Neural cell (in vitro differentiated cells): ENCODE measurements at regions not wholly inside any gene's neighbourhood (a gene's known extent, or its start where the extent isn't known, plus 50 kb on each side); places are given as distances from the start of the nearest gene placed in this dataset.

Source experiments
- H2AFZ ChIP-seq: fragments of 200-600, 300-800 bp; sonication (generic), shearing (Covaris generic); 2 replicates; pipeline ENCODE4 v1.6.0; 2014; ENCODE audit warnings: low read depth, mild to moderate bottlenecking, antibody characterized with exemption, low read length, moderate library complexity
- H3F3A ChIP-seq: fragments of 200-600 bp; shearing (Covaris generic); 2 replicates; pipeline ENCODE4 v1.6.1; 2016; ENCODE audit warnings: mild to moderate bottlenecking, moderate library complexity, mixed read lengths, antibody characterized with exemption, low read length; ENCODE audit not compliant: insufficient read depth, poor library complexity, severe bottlenecking
- H3K27ac ChIP-seq: fragments of 200-600, 300-800 bp; sonication (generic), shearing (Covaris generic); 2 replicates; pipeline ENCODE4 v1.5.1; 2014; ENCODE audit warnings: mild to moderate bottlenecking, low read length, moderate library complexity
- H3K27me3 ChIP-seq: fragments of 300-800, 200-600 bp; sonication (generic), shearing (Covaris generic); 2 replicates; pipeline ENCODE4 v1.6.0; 2014; ENCODE audit warnings: mild to moderate bottlenecking, low read depth, low read length, moderate library complexity; ENCODE audit not compliant: insufficient read depth
- H3K36me3 ChIP-seq: fragments of 300-800, 200-600 bp; sonication (generic), shearing (Covaris generic); 2 replicates; pipeline ENCODE4 v1.5.1; 2014; ENCODE audit warnings: mild to moderate bottlenecking, antibody characterized with exemption, low read length, moderate library complexity; ENCODE audit not compliant: insufficient read depth
- H3K4me2 ChIP-seq: fragments of 300-800, 200-600 bp; sonication (generic), shearing (Covaris generic); 2 replicates; pipeline ENCODE4 v1.6.0; 2014; ENCODE audit warnings: mild to moderate bottlenecking, low read length
- H3K4me3 ChIP-seq: fragments of 300-800, 200-600 bp; sonication (generic), shearing (Covaris generic); 2 replicates; pipeline ENCODE4 v1.5.1; 2014; ENCODE audit warnings: mild to moderate bottlenecking, low read length, moderate library complexity
- H3K79me2 ChIP-seq: fragments of 200-600 bp; shearing (Covaris generic); replicated peaks from 2 replicates; pipeline ENCODE4 v1.6.0; 2014; ENCODE audit warnings: mild to moderate bottlenecking, low read length, moderate library complexity; ENCODE audit not compliant: insufficient read depth
- H3K9ac ChIP-seq: fragments of 300-800, 200-600 bp; sonication (generic), shearing (Covaris generic); 2 replicates; pipeline ENCODE4 v1.6.1; 2016; ENCODE audit warnings: mild to moderate bottlenecking, low read length, mixed read lengths
- H3K9me2 ChIP-seq: fragments of 200-600 bp; shearing (Covaris generic); 2 replicates; pipeline ENCODE4 v1.6.1; 2016; ENCODE audit warnings: mild to moderate bottlenecking, low read length, mixed read lengths; ENCODE audit not compliant: insufficient read depth
- H3K9me3 ChIP-seq: fragments of 200-600, 300-800 bp; sonication (generic), shearing (Covaris generic); 2 replicates; pipeline ENCODE4 v1.6.1; 2016; ENCODE audit warnings: mild to moderate bottlenecking, mixed run types, low read length, moderate library complexity, mixed read lengths
- H4K20me1 ChIP-seq: fragments of 200-600 bp; shearing (Covaris generic); 2 replicates; pipeline ENCODE4 v1.6.1; 2016; ENCODE audit warnings: mild to moderate bottlenecking, mixed run types; ENCODE audit not compliant: insufficient read depth
- CTCF ChIP-seq: fragments of 450-650 bp; IDR thresholded peaks from 2 replicates; pipeline ENCODE4 v1.5.1; 2014; ENCODE audit warnings: antibody characterized with exemption, mild to moderate bottlenecking, moderate library complexity; ENCODE audit not compliant: poor library complexity, severe bottlenecking
- EZH2 ChIP-seq: fragments of 200-600, 300-800 bp; shearing (Covaris generic), sonication (generic); IDR thresholded peaks from 2 replicates; pipeline ENCODE4 v1.6.1; 2014; ENCODE audit warnings: antibody characterized with exemption, low read length, borderline replicate concordance, mild to moderate bottlenecking; ENCODE audit not compliant: insufficient read depth, poor library complexity, severe bottlenecking
- POLR2AphosphoS5 ChIP-seq: IDR thresholded peaks from 2 replicates; pipeline ENCODE4 v1.6.1; 2012
- RAD21 ChIP-seq: fragments of 450-650 bp; conservative IDR thresholded peaks from 2 replicates; pipeline ENCODE4 v1.6.1; 2014; ENCODE audit warnings: antibody characterized with exemption, mild to moderate bottlenecking, moderate library complexity
- SMC3 ChIP-seq: fragments of 450-650 bp; conservative IDR thresholded peaks from 2 replicates; pipeline ENCODE4 v1.6.1; 2014; ENCODE audit warnings: antibody characterized with exemption, mild to moderate bottlenecking, moderate library complexity; ENCODE audit not compliant: poor library complexity
- TAF1 ChIP-seq: IDR thresholded peaks from 2 replicates; pipeline ENCODE4 v1.6.1; 2012; ENCODE audit warnings: low read depth
- TF ChIP-seq, protein P1 (sequence below): IDR thresholded peaks from 2 replicates; pipeline ENCODE4 v1.6.1; 2012; ENCODE audit warnings: borderline replicate concordance

DNA sequence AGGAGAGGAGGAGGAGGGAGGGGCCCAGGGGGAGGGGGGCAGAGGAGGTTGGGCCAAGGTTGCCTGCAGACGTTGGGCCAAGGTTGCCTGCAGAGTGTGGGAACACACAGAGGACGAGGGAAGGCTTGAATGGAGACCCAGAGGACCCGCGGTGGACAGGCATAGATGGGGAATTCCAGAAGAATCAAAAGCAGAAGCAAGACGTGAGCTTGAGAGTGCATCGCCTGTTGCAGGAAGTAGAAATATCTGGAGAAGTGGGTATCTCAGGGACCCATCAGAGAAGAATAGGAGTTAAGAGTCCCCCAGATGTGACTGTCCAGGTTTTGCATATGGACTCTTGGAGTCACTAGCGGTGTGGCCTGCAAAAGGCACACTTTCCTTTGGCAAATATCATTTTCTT is 670.2 kb downstream of the TBC1D22A start:
- no peak overlapping the region for H2AFZ ChIP-seq
- H3K27ac ChIP-seq, result no peak overlapping the region
- H3K4me3 ChIP-seq, result no peak overlapping the region
- no peaks in the 10 kb centered on the region for H3K9me2 ChIP-seq
- H3K4me2 ChIP-seq, result no peak overlapping the region
- no peaks in the 10 kb centered on the region for H3K9me3 ChIP-seq
- TF ChIP-seq, protein P1, sequence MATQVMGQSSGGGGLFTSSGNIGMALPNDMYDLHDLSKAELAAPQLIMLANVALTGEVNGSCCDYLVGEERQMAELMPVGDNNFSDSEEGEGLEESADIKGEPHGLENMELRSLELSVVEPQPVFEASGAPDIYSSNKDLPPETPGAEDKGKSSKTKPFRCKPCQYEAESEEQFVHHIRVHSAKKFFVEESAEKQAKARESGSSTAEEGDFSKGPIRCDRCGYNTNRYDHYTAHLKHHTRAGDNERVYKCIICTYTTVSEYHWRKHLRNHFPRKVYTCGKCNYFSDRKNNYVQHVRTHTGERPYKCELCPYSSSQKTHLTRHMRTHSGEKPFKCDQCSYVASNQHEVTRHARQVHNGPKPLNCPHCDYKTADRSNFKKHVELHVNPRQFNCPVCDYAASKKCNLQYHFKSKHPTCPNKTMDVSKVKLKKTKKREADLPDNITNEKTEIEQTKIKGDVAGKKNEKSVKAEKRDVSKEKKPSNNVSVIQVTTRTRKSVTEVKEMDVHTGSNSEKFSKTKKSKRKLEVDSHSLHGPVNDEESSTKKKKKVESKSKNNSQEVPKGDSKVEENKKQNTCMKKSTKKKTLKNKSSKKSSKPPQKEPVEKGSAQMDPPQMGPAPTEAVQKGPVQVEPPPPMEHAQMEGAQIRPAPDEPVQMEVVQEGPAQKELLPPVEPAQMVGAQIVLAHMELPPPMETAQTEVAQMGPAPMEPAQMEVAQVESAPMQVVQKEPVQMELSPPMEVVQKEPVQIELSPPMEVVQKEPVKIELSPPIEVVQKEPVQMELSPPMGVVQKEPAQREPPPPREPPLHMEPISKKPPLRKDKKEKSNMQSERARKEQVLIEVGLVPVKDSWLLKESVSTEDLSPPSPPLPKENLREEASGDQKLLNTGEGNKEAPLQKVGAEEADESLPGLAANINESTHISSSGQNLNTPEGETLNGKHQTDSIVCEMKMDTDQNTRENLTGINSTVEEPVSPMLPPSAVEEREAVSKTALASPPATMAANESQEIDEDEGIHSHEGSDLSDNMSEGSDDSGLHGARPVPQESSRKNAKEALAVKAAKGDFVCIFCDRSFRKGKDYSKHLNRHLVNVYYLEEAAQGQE, result no peak
- TF ChIP-seq EZH2 (no peak), POLR2AphosphoS5 (no peak), RAD21 (no peak), TAF1 (no peak), SMC3 (no peak)
- H3K79me2 ChIP-seq, result no peaks in the 10 kb centered on the region
- H3K36me3 ChIP-seq, result no peaks in the 10 kb centered on the region
- no peak overlapping the region for H3K9ac ChIP-seq
- H4K20me1 ChIP-seq, result no peaks in the 10 kb centered on the region
- H3F3A ChIP-seq, result no peaks in the 10 kb centered on the region
- no peaks in the 10 kb centered on the region for H3K27me3 ChIP-seq

- Histone ChIP-seq H3K79me2 (no peaks in the 10 kb centered on the region), H3K9ac (no peak overlapping the region), H3K36me3 (no peaks in the 10 kb centered on the region), H2AFZ (no peak overlapping the region), H3K9me3 (peaks cover 3% of the 10 kb centered on the region), H3K9me2 (no peaks in the 10 kb centered on the region), H3F3A (no peaks in the 10 kb centered on the region), H4K20me1 (no peaks in the 10 kb centered on the region), H3K4me2 (no peak overlapping the region), H3K27me3 (no peaks in the 10 kb centered on the region), H3K4me3 (no peak overlapping the region), H3K27ac (no peak overlapping the region)
- no peak for TF ChIP-seq TAF1
- TF ChIP-seq CTCF, result no peak
- no peak for TF ChIP-seq POLR2AphosphoS5
- no peak for TF ChIP-seq RAD21
- no peak for TF ChIP-seq EZH2
- TF ChIP-seq SMC3, result no peak
- TF ChIP-seq, protein P1, result no peak
Observed at GRCh38 chr22:47423861-47424820, 661.7 kb downstream of the TBC1D22A start.
